Activated CD8-positive, alpha-beta T cell treated with anti-CD3 and anti-CD28 coated beads, Interleukin-2, amount 10 ng/mL, durations not matched to agents 7 days and 5 days (primary cell): ENCODE measurements at regions not wholly inside any gene's neighbourhood (a gene's known extent, or its start where the extent isn't known, plus 50 kb on each side); places are given as distances from the start of the nearest gene placed in this dataset.
"Not testable (repeated sequence)": the region's sequence is repeated elsewhere in the genome, so short reads cannot be mapped to it uniquely, and the experiment has no call there.

ENCODE experiments used
- ATAC-seq: fragments of 150-1000 bp; cut with Tn5 transposase; one replicate; pipeline ENCODE4 v1.10.0; 2021; ENCODE audit warnings: moderate library complexity
- CTCF ChIA-PET: fragments of 350-600 bp; sonication (Branson Sonifier 250); formaldehyde crosslinking; loops from one replicate; lab custom pipeline; 2021; ENCODE audit warnings: antibody characterized with exemption; lab: Charles Lee
- POLR2A ChIA-PET: fragments of 350-600 bp; sonication (Branson Sonifier 250); formaldehyde crosslinking; loops from one replicate; lab custom pipeline; 2021; ENCODE audit warnings: antibody characterized with exemption; lab: Charles Lee
- DNase-seq: peaks from one replicate; pipeline ENCODE4 v3.0.0-alpha.2; 2020
- H3K27ac Mint-ChIP-seq: one replicate; pipeline ENCODE4 v1.8.0; 2021; ENCODE audit warnings: mild to moderate bottlenecking, mixed read lengths
- H3K27me3 Mint-ChIP-seq: one replicate; pipeline ENCODE4 v1.8.0; 2021; ENCODE audit warnings: low read depth, mixed read lengths
- H3K36me3 Mint-ChIP-seq: one replicate; pipeline ENCODE4 v1.8.0; 2021; ENCODE audit warnings: low read depth, mixed read lengths
- H3K4me1 Mint-ChIP-seq: one replicate; pipeline ENCODE4 v1.8.0; 2021; ENCODE audit warnings: low read depth, mixed read lengths
- H3K4me3 Mint-ChIP-seq: one replicate; pipeline ENCODE4 v1.8.0; 2021; ENCODE audit warnings: mild to moderate bottlenecking, mixed read lengths
- H3K9me3 Mint-ChIP-seq: one replicate; pipeline ENCODE4 v1.8.0; 2022; ENCODE audit warnings: mixed read lengths; ENCODE audit not compliant: insufficient read depth

GRCh38 chr21:31592516-31592915 is 67.0 kb upstream of the SOD1 start:
- Mint-ChIP-seq H3K4me3 (no peak overlapping the region), H3K9me3 (no peaks in the 10 kb centered on the region), H3K27me3 (peaks cover 4% of the 10 kb centered on the region), H3K36me3 (no peaks in the 10 kb centered on the region), H3K4me1 (no peaks in the 10 kb centered on the region), H3K27ac (no peak overlapping the region)
- ChIA-PET CTCF (interaction anchor here (1.1 to 1.8 kb wide), 2 partner anchors 11 to 12 kb away, joined by 3 to 6 read pairs; no protein-coding TSS in a partner anchor), POLR2A (no interaction called here)
- ATAC-seq, result no peak
- no peak for DNase-seq

- Mint-ChIP-seq H3K27me3 (peaks cover 4% of the 10 kb centered on the region), H3K27ac (no peak overlapping the region), H3K36me3 (no peaks in the 10 kb centered on the region), H3K4me3 (no peak overlapping the region), H3K4me1 (no peaks in the 10 kb centered on the region), H3K9me3 (no peaks in the 10 kb centered on the region)
- ATAC-seq (no peak), DNase-seq (no peak)
- CTCF ChIA-PET, result interaction anchor here (2.4 kb wide), 1 partner anchor 9 kb away, joined by 12 read pairs; no protein-coding TSS in a partner anchor
- POLR2A ChIA-PET, result interaction anchor here (0.9 kb wide), 1 partner anchor 65 kb away, joined by 4 read pairs; no protein-coding TSS in a partner anchor
These were observed 69.7 kb upstream of the SOD1 start for GRCh38 chr21:31589820-31590219.

- ChIA-PET POLR2A (no interaction called here), CTCF (no interaction called here)
- Mint-ChIP-seq H3K4me3 (no peak overlapping the region), H3K27me3 (no peaks in the 10 kb centered on the region), H3K27ac (no peak overlapping the region), H3K9me3 (no peaks in the 10 kb centered on the region), H3K4me1 (no peaks in the 10 kb centered on the region), H3K36me3 (no peaks in the 10 kb centered on the region)
- ATAC-seq (no peak), DNase-seq (no peak)
These were observed 73.4 kb upstream of the SOD1 start for GRCh38 chr21:31586118-31586517.

- ATAC-seq, DNase-seq, H3K36me3 Mint-ChIP-seq, H3K4me1 Mint-ChIP-seq, H3K27me3 Mint-ChIP-seq, H3K4me3 Mint-ChIP-seq, H3K27ac Mint-ChIP-seq, POLR2A ChIA-PET, H3K9me3 Mint-ChIP-seq: not testable (repeated sequence)
- CTCF ChIA-PET, result interaction anchor here (4.6 to 4.9 kb wide), 2 partner anchors 384 to 483 kb away, joined by 38 to 92 read pairs; no protein-coding TSS in a partner anchor
These were observed 75.6 kb upstream of the SOD1 start for GRCh38 chr21:31583937-31584336.

GRCh38 chr21:31583498-31583897 is 76.0 kb upstream of the SOD1 start:
- ChIA-PET POLR2A (no interaction called here), CTCF (interaction anchor here (1.4 to 4.9 kb wide), 3 partner anchors 370 to 482 kb away, joined by 3 to 92 read pairs (median 38); no protein-coding TSS in a partner anchor)
- H3K4me1 Mint-ChIP-seq, result no peaks in the 10 kb centered on the region

GRCh38 chr21:31580866-31581276 is 78.6 kb upstream of the SOD1 start:
- ChIA-PET POLR2A (no interaction called here), CTCF (interaction anchor here (0.6 to 4.9 kb wide), 58 partner anchors 10 to 494 kb away, joined by 3 to 92 read pairs (median 5); partner anchors contain the start of gene TIAM1)
- no peaks in the 10 kb centered on the region for H3K36me3 Mint-ChIP-seq
- peak; percentile 83 for DNase-seq
- H3K4me1 Mint-ChIP-seq, result no peaks in the 10 kb centered on the region
- H3K27ac Mint-ChIP-seq, result no peak overlapping the region
- peaks cover 3% of the 10 kb centered on the region for H3K27me3 Mint-ChIP-seq
- peak; percentile 82 for ATAC-seq
- no peak overlapping the region for H3K4me3 Mint-ChIP-seq
- H3K9me3 Mint-ChIP-seq, result no peaks in the 10 kb centered on the region

More at GRCh38 chr21:31583498-31583897, 76.0 kb upstream of the SOD1 start:
- DNase-seq, result no peak
- H3K27ac Mint-ChIP-seq, result no peak overlapping the region
- H3K27me3 Mint-ChIP-seq, result no peaks in the 10 kb centered on the region
- no peaks in the 10 kb centered on the region for H3K36me3 Mint-ChIP-seq
- no peak overlapping the region for H3K4me3 Mint-ChIP-seq
- no peaks in the 10 kb centered on the region for H3K9me3 Mint-ChIP-seq
- no peak for ATAC-seq

- ChIA-PET POLR2A (no interaction called here), CTCF (interaction anchor here (0.6 to 1.3 kb wide), 2 partner anchors 18 to 378 kb away, joined by 3 to 6 read pairs; no protein-coding TSS in a partner anchor)
- peaks cover 3% of the 10 kb centered on the region for H3K27me3 Mint-ChIP-seq
- no peaks in the 10 kb centered on the region for H3K36me3 Mint-ChIP-seq
- no peaks in the 10 kb centered on the region for H3K4me1 Mint-ChIP-seq
- no peaks in the 10 kb centered on the region for H3K9me3 Mint-ChIP-seq
- H3K4me3 Mint-ChIP-seq, result no peak overlapping the region
- DNase-seq, result no peak
- no peak for ATAC-seq
- H3K27ac Mint-ChIP-seq, result no peak overlapping the region
These were observed 82.2 kb upstream of the SOD1 start for GRCh38 chr21:31577271-31577670.

- DNase-seq, result no peak
- ChIA-PET CTCF (interaction anchor here (1.3 kb wide), 1 partner anchor 17 kb away, joined by 6 read pairs; no protein-coding TSS in a partner anchor), POLR2A (no interaction called here)
- H3K4me1 Mint-ChIP-seq, result no peaks in the 10 kb centered on the region
- H3K27me3 Mint-ChIP-seq, result peaks cover 3% of the 10 kb centered on the region
- H3K4me3 Mint-ChIP-seq, result no peak overlapping the region
- H3K36me3 Mint-ChIP-seq, result no peaks in the 10 kb centered on the region
- no peak overlapping the region for H3K27ac Mint-ChIP-seq
- H3K9me3 Mint-ChIP-seq, result no peaks in the 10 kb centered on the region
- ATAC-seq, result no peak
These were observed 83.1 kb upstream of the SOD1 start for GRCh38 chr21:31576428-31576827.

GRCh38 chr21:31573217-31573616 is 86.3 kb upstream of the SOD1 start:
- ChIA-PET POLR2A (no interaction called here), CTCF (interaction anchor here (1.5 kb wide), 1 partner anchor 14 kb away, joined by 4 read pairs; no protein-coding TSS in a partner anchor)
- no peaks in the 10 kb centered on the region for H3K36me3 Mint-ChIP-seq
- H3K4me3 Mint-ChIP-seq, result no peak overlapping the region
- no peaks in the 10 kb centered on the region for H3K9me3 Mint-ChIP-seq
- H3K27me3 Mint-ChIP-seq, result peaks cover 3% of the 10 kb centered on the region
- no peaks in the 10 kb centered on the region for H3K4me1 Mint-ChIP-seq
- no peak for ATAC-seq
- no peak overlapping the region for H3K27ac Mint-ChIP-seq
- no peak for DNase-seq

- Mint-ChIP-seq H3K27me3 (no peaks in the 10 kb centered on the region), H3K4me3 (no peak overlapping the region), H3K4me1 (no peaks in the 10 kb centered on the region), H3K36me3 (no peaks in the 10 kb centered on the region), H3K9me3 (no peaks in the 10 kb centered on the region), H3K27ac (no peak overlapping the region)
- POLR2A ChIA-PET, result no interaction called here
- ATAC-seq (no peak), DNase-seq (no peak)
- CTCF ChIA-PET, result interaction anchor here (1.5 to 2.3 kb wide), 2 partner anchors 9 to 13 kb away, joined by 4 to 13 read pairs; no protein-coding TSS in a partner anchor
These were observed 87.6 kb upstream of the SOD1 start for GRCh38 chr21:31571879-31572278.

- POLR2A ChIA-PET, result interaction anchor here (0.7 kb wide), 1 partner anchor 12 kb away, joined by 4 read pairs; no protein-coding TSS in a partner anchor
- DNase-seq (no peak), ATAC-seq (no peak)
- Mint-ChIP-seq H3K4me1 (no peaks in the 10 kb centered on the region), H3K36me3 (no peaks in the 10 kb centered on the region), H3K27me3 (no peaks in the 10 kb centered on the region), H3K4me3 (no peak overlapping the region), H3K9me3 (no peaks in the 10 kb centered on the region), H3K27ac (no peak overlapping the region)
- CTCF ChIA-PET, result interaction anchor here (0.7 to 2.3 kb wide), 3 partner anchors 10 to 372 kb away, joined by 4 to 13 read pairs (median 4); no protein-coding TSS in a partner anchor
These were observed 88.5 kb upstream of the SOD1 start for GRCh38 chr21:31570824-31571566.

GRCh38 chr21:31566611-31567010 is 92.9 kb upstream of the SOD1 start:
- ChIA-PET POLR2A (interaction anchor here (0.6 kb wide), 1 partner anchor 457 kb away, joined by 3 read pairs; no protein-coding TSS in a partner anchor), CTCF (interaction anchor here (1.5 kb wide), 1 partner anchor 14 kb away, joined by 5 read pairs; no protein-coding TSS in a partner anchor)
- Mint-ChIP-seq H3K4me1 (no peaks in the 10 kb centered on the region), H3K36me3 (no peaks in the 10 kb centered on the region), H3K27ac (no peak overlapping the region), H3K4me3 (no peak overlapping the region), H3K27me3 (no peaks in the 10 kb centered on the region), H3K9me3 (no peaks in the 10 kb centered on the region)
- DNase-seq (no peak), ATAC-seq (no peak)
